ENCODE measurements at regions not wholly inside any gene's neighbourhood (a gene's known extent, or its start where the extent isn't known, plus 50 kb on each side); places are given as distances from the start of the nearest gene placed in this dataset.

DNA sequence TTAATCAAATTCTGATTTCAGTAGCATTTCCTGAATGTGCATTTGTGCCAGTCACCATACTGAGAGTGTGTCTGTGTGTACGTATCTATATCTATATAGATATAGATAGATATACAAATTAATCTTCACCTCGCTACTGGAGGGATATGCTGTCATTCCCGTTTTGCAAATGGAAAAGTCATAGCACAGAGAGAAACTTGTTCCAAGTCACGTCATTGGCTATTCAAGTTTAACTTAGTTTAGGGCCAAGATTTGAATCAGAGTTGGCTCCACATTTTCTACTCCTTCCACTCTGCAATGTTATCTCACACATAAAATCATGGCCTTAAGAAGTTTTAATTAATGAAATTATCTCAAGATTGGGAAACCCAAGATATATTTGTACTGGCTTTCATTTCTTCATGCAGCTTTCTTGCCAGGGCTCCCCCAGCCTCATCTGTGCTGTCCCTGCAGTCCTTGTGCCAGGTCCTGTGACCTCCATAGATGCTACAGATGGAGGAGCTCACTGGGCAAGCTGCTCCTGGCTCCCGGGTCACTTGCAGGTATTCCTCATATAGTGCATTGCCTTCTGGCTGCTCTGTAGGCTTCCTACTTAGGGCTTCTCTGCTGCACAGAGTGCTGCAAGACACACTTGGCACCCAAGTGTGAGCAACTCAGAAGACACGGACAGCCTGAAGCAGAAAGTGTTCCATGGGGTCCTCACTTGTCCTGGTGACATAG, 245.8 kb downstream of the KCNS3 start:
- TF ChIP-seq RARB (CRISPR knock-in tag; IDR thresholded peaks at IDR 0.05), result no peak
- TF ChIP-seq ZC3H10 (CRISPR knock-in tag; IDR thresholded peaks at IDR 0.05), result no peak
- TF ChIP-seq ZNF8 (CRISPR knock-in tag; IDR thresholded peaks at IDR 0.05), result no peak
- TF ChIP-seq CSDC2 (CRISPR knock-in tag; IDR thresholded peaks at IDR 0.05), result no peak
